Nephron progenitor cell (in vitro differentiated cells): ENCODE measurements at regions not wholly inside any gene's neighbourhood (a gene's known extent, or its start where the extent isn't known, plus 50 kb on each side); places are given as distances from the start of the nearest gene placed in this dataset.

ENCODE experiments used
- DNase-seq: peaks from one replicate; pipeline ENCODE4 v3.0.0; 2021
- H3K27ac Mint-ChIP-seq: 2 replicates; pipeline ENCODE4 v1.8.0; 2021; ENCODE audit warnings: mild to moderate bottlenecking, moderate library complexity, mixed read lengths
- H3K27me3 Mint-ChIP-seq: 2 replicates; pipeline ENCODE4 v1.8.0; 2021; ENCODE audit warnings: mild to moderate bottlenecking, low read depth, mixed read lengths; ENCODE audit not compliant: poor library complexity
- H3K36me3 Mint-ChIP-seq: 2 replicates; pipeline ENCODE4 v1.8.0; 2021; ENCODE audit warnings: low read depth, mixed read lengths
- H3K4me1 Mint-ChIP-seq: 2 replicates; pipeline ENCODE4 v1.8.0; 2021; ENCODE audit warnings: mixed read lengths
- H3K4me3 Mint-ChIP-seq: 2 replicates; pipeline ENCODE4 v1.8.0; 2021; ENCODE audit warnings: mild to moderate bottlenecking, moderate library complexity, mixed read lengths
- H3K9me3 Mint-ChIP-seq: 2 replicates; pipeline ENCODE4 v1.8.0; 2021; ENCODE audit warnings: mild to moderate bottlenecking, moderate library complexity, mixed read lengths
- TF ChIP-seq, protein P1 (sequence below): fragments of 200-600 bp; sonication (generic); IDR thresholded peaks from 2 replicates; pipeline ENCODE4 v1.5.0; 2021; ENCODE audit warnings: antibody characterized with exemption

GRCh38 chr1:198377702-198378101 is 162.8 kb downstream of the ATP6V1G3 start:
- Mint-ChIP-seq H3K36me3 (no peaks in the 10 kb centered on the region), H3K4me3 (no peak overlapping the region), H3K9me3 (peaks cover 13% of the 10 kb centered on the region), H3K4me1 (no peaks in the 10 kb centered on the region), H3K27me3 (no peaks in the 10 kb centered on the region), H3K27ac (no peak overlapping the region)
- TF ChIP-seq, protein P1, sequence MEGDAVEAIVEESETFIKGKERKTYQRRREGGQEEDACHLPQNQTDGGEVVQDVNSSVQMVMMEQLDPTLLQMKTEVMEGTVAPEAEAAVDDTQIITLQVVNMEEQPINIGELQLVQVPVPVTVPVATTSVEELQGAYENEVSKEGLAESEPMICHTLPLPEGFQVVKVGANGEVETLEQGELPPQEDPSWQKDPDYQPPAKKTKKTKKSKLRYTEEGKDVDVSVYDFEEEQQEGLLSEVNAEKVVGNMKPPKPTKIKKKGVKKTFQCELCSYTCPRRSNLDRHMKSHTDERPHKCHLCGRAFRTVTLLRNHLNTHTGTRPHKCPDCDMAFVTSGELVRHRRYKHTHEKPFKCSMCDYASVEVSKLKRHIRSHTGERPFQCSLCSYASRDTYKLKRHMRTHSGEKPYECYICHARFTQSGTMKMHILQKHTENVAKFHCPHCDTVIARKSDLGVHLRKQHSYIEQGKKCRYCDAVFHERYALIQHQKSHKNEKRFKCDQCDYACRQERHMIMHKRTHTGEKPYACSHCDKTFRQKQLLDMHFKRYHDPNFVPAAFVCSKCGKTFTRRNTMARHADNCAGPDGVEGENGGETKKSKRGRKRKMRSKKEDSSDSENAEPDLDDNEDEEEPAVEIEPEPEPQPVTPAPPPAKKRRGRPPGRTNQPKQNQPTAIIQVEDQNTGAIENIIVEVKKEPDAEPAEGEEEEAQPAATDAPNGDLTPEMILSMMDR, result no peak
- no peak for DNase-seq

GRCh38 chr1:198374288-198374687 is 166.2 kb downstream of the ATP6V1G3 start:
- DNase-seq, result no peak
- H3K4me3 Mint-ChIP-seq, result no peak overlapping the region
- TF ChIP-seq, protein P1, result no peak
- no peaks in the 10 kb centered on the region for H3K4me1 Mint-ChIP-seq
- H3K27ac Mint-ChIP-seq, result no peak overlapping the region
- no peaks in the 10 kb centered on the region for H3K36me3 Mint-ChIP-seq
- H3K27me3 Mint-ChIP-seq, result no peaks in the 10 kb centered on the region
- peaks cover 18% of the 10 kb centered on the region for H3K9me3 Mint-ChIP-seq

DNA sequence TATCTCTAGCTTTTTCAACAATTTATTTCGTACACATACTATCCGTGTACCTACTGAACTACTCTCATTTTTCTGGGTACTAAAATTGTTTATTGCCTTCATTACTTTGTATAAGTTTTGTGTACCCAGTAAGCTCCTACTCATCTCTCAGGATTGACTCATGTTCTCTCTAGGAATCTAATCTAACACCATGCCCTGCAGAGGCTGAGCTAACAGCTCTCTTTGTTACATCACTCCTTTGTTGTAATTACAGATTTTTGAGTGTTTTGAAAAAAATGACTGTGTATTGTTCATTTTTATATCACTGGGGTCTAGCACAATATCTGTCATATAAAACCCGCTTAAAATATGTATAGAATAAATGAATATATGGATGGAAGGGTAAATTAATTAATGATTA is 167.1 kb downstream of the ATP6V1G3 start:
- peaks cover 22% of the 10 kb centered on the region for H3K9me3 Mint-ChIP-seq
- H3K27me3 Mint-ChIP-seq, result no peaks in the 10 kb centered on the region
- H3K4me3 Mint-ChIP-seq, result no peak overlapping the region
- no peaks in the 10 kb centered on the region for H3K4me1 Mint-ChIP-seq
- TF ChIP-seq, protein P1, result no peak
- no peaks in the 10 kb centered on the region for H3K36me3 Mint-ChIP-seq
- no peak for DNase-seq
- no peak overlapping the region for H3K27ac Mint-ChIP-seq
